Progenitor cell of endocrine pancreas (in vitro differentiated cells): ENCODE measurements at regions not wholly inside any gene's neighbourhood (a gene's known extent, or its start where the extent isn't known, plus 50 kb on each side); places are given as distances from the start of the nearest gene placed in this dataset.

Experiments used
- DNase-seq: peaks from one replicate; pipeline ENCODE4 v3.0.0; 2021; ENCODE audit warnings: low spot score; ENCODE audit not compliant: unreplicated experiment
- H3K27ac Mint-ChIP-seq: 2 replicates; pipeline ENCODE4 v1.8.0; 2021; ENCODE audit warnings: mild to moderate bottlenecking, moderate library complexity, mixed read lengths
- H3K27me3 Mint-ChIP-seq: 2 replicates; pipeline ENCODE4 v1.8.0; 2021; ENCODE audit warnings: mixed read lengths
- H3K36me3 Mint-ChIP-seq: 2 replicates; pipeline ENCODE4 v1.8.0; 2022; ENCODE audit warnings: mixed read lengths; ENCODE audit not compliant: insufficient read depth
- H3K4me1 Mint-ChIP-seq: 2 replicates; pipeline ENCODE4 v1.8.0; 2021; ENCODE audit warnings: low read depth, mixed read lengths
- H3K4me3 Mint-ChIP-seq: 2 replicates; pipeline ENCODE4 v1.8.0; 2021; ENCODE audit warnings: low read depth, mild to moderate bottlenecking, moderate library complexity, mixed read lengths
- H3K9me3 Mint-ChIP-seq: 2 replicates; pipeline ENCODE4 v1.8.0; 2021; ENCODE audit warnings: low read depth, mixed read lengths
- CTCF ChIP-seq: fragments of 200-600 bp; sonication (generic); IDR thresholded peaks from one replicate; pipeline ENCODE4 v1.5.0; 2021; ENCODE audit warnings: antibody characterized with exemption, mild to moderate bottlenecking; ENCODE audit not compliant: unreplicated experiment

GRCh38 chr2:240360645-240361475, 74.6 kb upstream of the GPC1 start:
- no peaks in the 10 kb centered on the region for H3K27me3 Mint-ChIP-seq
- no peaks in the 10 kb centered on the region for H3K4me1 Mint-ChIP-seq
- TF ChIP-seq CTCF = no peak
- H3K9me3 Mint-ChIP-seq = peaks cover 14% of the 10 kb centered on the region
- DNase-seq = no peak
- peaks cover 2% of the 10 kb centered on the region for H3K36me3 Mint-ChIP-seq
- H3K4me3 Mint-ChIP-seq = no peak overlapping the region
- no peak overlapping the region for H3K27ac Mint-ChIP-seq

GRCh38 chr2:240362216-240362755, 73.2 kb upstream of the GPC1 start:
- no peak for TF ChIP-seq CTCF
- Mint-ChIP-seq H3K27ac (no peak overlapping the region), H3K36me3 (peaks cover 2% of the 10 kb centered on the region), H3K4me3 (no peak overlapping the region), H3K27me3 (no peaks in the 10 kb centered on the region), H3K9me3 (peaks cover 14% of the 10 kb centered on the region), H3K4me1 (no peaks in the 10 kb centered on the region)
- DNase-seq = no peak

- TF ChIP-seq CTCF = no peak
- Mint-ChIP-seq H3K4me3 (no peak overlapping the region), H3K27me3 (no peaks in the 10 kb centered on the region), H3K27ac (no peak overlapping the region), H3K36me3 (peaks cover 2% of the 10 kb centered on the region), H3K4me1 (no peaks in the 10 kb centered on the region), H3K9me3 (peaks cover 14% of the 10 kb centered on the region)
- DNase-seq = no peak
Measured at GRCh38 chr2:240362826-240363745, 72.4 kb upstream of the GPC1 start.

- no peak overlapping the region for H3K27ac Mint-ChIP-seq
Measured at GRCh38 chr2:240363746-240364581, 71.5 kb upstream of the GPC1 start.

More at GRCh38 chr2:240363746-240364581, 71.5 kb upstream of the GPC1 start:
- Mint-ChIP-seq H3K4me1 (no peaks in the 10 kb centered on the region), H3K9me3 (peaks cover 14% of the 10 kb centered on the region), H3K36me3 (peaks cover 2% of the 10 kb centered on the region), H3K4me3 (no peak overlapping the region), H3K27me3 (no peaks in the 10 kb centered on the region)
- no peak for TF ChIP-seq CTCF
- DNase-seq = no peak
